Ishikawa (cell line): ENCODE measurements at regions not wholly inside any gene's neighbourhood (a gene's known extent, or its start where the extent isn't known, plus 50 kb on each side); places are given as distances from the start of the nearest gene placed in this dataset.

ENCODE experiments used
- EP300 ChIP-seq: IDR thresholded peaks from 2 replicates; pipeline ENCODE4 v1.6.1; 2012; ENCODE audit warnings: borderline replicate concordance
- MAX ChIP-seq: IDR thresholded peaks from 2 replicates; pipeline ENCODE4 v1.6.1; 2012
- NFIC ChIP-seq: IDR thresholded peaks from 2 replicates; pipeline ENCODE4 v1.6.1; 2012
- RAD21 ChIP-seq: IDR thresholded peaks from 2 replicates; pipeline ENCODE4 v1.6.1; 2012; ENCODE audit warnings: low read depth
- TAF1 ChIP-seq: IDR thresholded peaks from 2 replicates; pipeline ENCODE4 v1.6.1; 2012; ENCODE audit warnings: low read depth, mild to moderate bottlenecking
- USF1 ChIP-seq: IDR thresholded peaks from 2 replicates; pipeline ENCODE4 v1.6.1; 2012
- ZBTB7A ChIP-seq: IDR thresholded peaks from 2 replicates; pipeline ENCODE4 v1.6.1; 2012; ENCODE audit warnings: low read depth

GRCh38 chr21:14814991-14815390 lies 249.8 kb downstream of the NRIP1 start:
- TF ChIP-seq MAX = no peak
- no peak for TF ChIP-seq RAD21
- TF ChIP-seq TAF1 = no peak
- no peak for TF ChIP-seq EP300
- TF ChIP-seq NFIC = no peak
- no peak for TF ChIP-seq ZBTB7A
- TF ChIP-seq USF1 = no peak
